ENCODE measurements at regions not wholly inside any gene's neighbourhood (a gene's known extent, or its start where the extent isn't known, plus 50 kb on each side); places are given as distances from the start of the nearest gene placed in this dataset.

GRCh38 chr3:154852515-154852914, 227.6 kb upstream of the MME start:
- TF ChIP-seq, protein P1, sequence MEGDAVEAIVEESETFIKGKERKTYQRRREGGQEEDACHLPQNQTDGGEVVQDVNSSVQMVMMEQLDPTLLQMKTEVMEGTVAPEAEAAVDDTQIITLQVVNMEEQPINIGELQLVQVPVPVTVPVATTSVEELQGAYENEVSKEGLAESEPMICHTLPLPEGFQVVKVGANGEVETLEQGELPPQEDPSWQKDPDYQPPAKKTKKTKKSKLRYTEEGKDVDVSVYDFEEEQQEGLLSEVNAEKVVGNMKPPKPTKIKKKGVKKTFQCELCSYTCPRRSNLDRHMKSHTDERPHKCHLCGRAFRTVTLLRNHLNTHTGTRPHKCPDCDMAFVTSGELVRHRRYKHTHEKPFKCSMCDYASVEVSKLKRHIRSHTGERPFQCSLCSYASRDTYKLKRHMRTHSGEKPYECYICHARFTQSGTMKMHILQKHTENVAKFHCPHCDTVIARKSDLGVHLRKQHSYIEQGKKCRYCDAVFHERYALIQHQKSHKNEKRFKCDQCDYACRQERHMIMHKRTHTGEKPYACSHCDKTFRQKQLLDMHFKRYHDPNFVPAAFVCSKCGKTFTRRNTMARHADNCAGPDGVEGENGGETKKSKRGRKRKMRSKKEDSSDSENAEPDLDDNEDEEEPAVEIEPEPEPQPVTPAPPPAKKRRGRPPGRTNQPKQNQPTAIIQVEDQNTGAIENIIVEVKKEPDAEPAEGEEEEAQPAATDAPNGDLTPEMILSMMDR (IDR thresholded peaks at IDR 0.05; ENCODE audit: borderline replicate concordance, extremely low read depth, low read length, poor library complexity, severe bottlenecking): no peak
- TF ChIP-seq EZH2 (IDR thresholded peaks at IDR 0.05; ENCODE audit: borderline replicate concordance, low read depth, low read length, severe bottlenecking): no peak
